Muscle of leg (tissue), 3 donors: ENCODE measurements at regions not wholly inside any gene's neighbourhood (a gene's known extent, or its start where the extent isn't known, plus 50 kb on each side); places are given as distances from the start of the nearest gene placed in this dataset.

Experiments used
- DNase-seq: peaks from one replicate; pipeline ENCODE4 v3.0.0; 2013
- H3K27ac ChIP-seq: one replicate; pipeline ENCODE4 v1.5.1; 2013; ENCODE audit warnings: mild to moderate bottlenecking, low read length, control low read depth
- H3K27me3 ChIP-seq: one replicate; pipeline ENCODE4 v1.6.1; 2013; ENCODE audit warnings: low read length; ENCODE audit not compliant: control insufficient read depth, insufficient read depth
- H3K36me3 ChIP-seq: one replicate; pipeline ENCODE4 v1.6.1; 2013; ENCODE audit warnings: low read length; ENCODE audit not compliant: control insufficient read depth, insufficient read depth
- H3K4me1 ChIP-seq: one replicate; pipeline ENCODE4 v1.6.1; 2013; ENCODE audit warnings: low read length; ENCODE audit not compliant: control insufficient read depth, insufficient read depth
- H3K4me3 ChIP-seq: one replicate; pipeline ENCODE4 v1.5.1; 2013; ENCODE audit warnings: low read length, control low read depth
- H3K9me3 ChIP-seq: replicated peaks from 2 replicates; pipeline ENCODE4 v1.6.1; 2013; ENCODE audit warnings: low read depth, low read length; ENCODE audit not compliant: control insufficient read depth
- WGBS: methylation state at CpG from one replicate; pipeline ENCODE4 v1.1.5; 2013; ENCODE audit warnings: missing lambda C conversion rate; ENCODE audit not compliant: insufficient coverage; 5-methylcytosine and 5-hydroxymethylcytosine counted together

DNA sequence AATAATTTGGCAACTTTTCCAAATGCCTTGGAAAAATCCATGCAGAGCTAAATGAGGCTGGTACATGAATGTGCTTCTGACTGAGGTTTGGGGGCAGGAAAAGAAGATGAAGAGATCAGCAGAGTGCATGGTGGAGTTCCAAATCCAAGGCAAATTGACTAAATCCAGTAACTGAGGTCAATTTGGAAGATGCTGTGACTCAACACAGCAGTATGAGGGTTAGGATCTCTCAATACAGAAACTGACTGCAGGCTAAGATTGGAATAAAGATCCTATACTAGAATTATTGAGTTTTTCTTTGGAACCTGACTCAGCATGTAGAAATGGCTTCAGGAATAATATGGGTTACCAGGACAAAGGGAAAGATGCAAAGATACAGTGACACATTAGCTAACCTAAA lies 99.3 kb upstream of the FAT3 start:
- Histone ChIP-seq H3K4me1 (no peaks in the 10 kb centered on the region), H3K27me3 (no peaks in the 10 kb centered on the region)
- no peak for DNase-seq

GRCh38 chr11:92123540-92123939 lies 101.1 kb upstream of the FAT3 start:
- DNase-seq = no peak
- WGBS = 33% methylated on average over 1 of the region's 1 CpG

More for the DNA sequence above, 99.3 kb upstream of the FAT3 start:
- Histone ChIP-seq H3K9me3 (no peaks in the 10 kb centered on the region), H3K4me3 (no peak overlapping the region), H3K27ac (no peak overlapping the region), H3K36me3 (no peaks in the 10 kb centered on the region)

DNA sequence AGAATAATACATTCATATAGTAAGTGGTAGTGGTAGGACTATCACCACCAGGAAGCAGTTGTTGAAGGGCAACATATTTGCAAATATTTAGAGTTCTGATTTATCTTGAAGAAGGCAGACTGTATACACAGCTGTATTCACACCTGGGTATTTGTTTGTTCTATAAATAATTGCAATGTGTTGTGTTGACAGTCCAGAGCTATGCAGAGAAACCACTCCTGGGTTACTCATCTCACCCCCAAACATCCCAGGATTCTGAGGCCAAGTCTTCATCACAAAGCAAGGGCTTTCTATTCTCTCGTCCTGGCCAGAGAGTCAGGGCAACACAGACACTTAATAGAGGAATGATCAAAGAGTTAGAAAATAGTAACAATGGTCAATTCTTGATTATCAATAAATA lies 102.1 kb upstream of the FAT3 start:
- DNase-seq = no peak
- Histone ChIP-seq H3K4me3 (no peak overlapping the region), H3K36me3 (no peaks in the 10 kb centered on the region), H3K27me3 (no peaks in the 10 kb centered on the region), H3K27ac (no peak overlapping the region), H3K9me3 (no peaks in the 10 kb centered on the region), H3K4me1 (no peaks in the 10 kb centered on the region)
- WGBS = no CpG with 5 or more reads among the region's 1 CpG

More at GRCh38 chr11:92123540-92123939, 101.1 kb upstream of the FAT3 start:
- Histone ChIP-seq H3K36me3 (no peaks in the 10 kb centered on the region), H3K27ac (no peak overlapping the region), H3K4me3 (no peak overlapping the region), H3K27me3 (no peaks in the 10 kb centered on the region), H3K9me3 (no peaks in the 10 kb centered on the region), H3K4me1 (no peaks in the 10 kb centered on the region)

DNA sequence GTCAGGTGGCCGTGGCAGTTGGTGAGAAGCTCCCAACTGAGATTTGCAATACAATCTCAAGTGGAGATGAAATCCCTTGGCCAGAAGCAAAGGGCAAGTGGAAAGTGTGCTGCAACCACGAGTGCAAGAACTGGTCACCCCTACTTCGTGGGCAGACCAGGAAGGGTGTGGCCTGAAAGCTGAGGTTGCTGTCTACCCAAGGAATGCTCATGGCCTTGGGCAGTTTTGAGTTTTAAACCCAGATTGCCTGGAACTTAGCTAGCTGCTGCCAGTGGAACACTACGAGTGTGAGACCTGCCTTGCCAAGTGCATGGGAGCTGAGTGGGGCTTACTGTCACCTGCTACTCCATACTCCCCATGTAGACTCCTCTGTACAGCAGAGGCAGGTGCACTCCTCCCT lies 113.3 kb upstream of the FAT3 start:
- H3K9me3 ChIP-seq = peaks cover 4% of the 10 kb centered on the region
- H3K27ac ChIP-seq = no peak overlapping the region
- no peaks in the 10 kb centered on the region for H3K4me1 ChIP-seq
- no peak overlapping the region for H3K4me3 ChIP-seq
- no peak for DNase-seq
- H3K36me3 ChIP-seq = no peaks in the 10 kb centered on the region
- 68% methylated on average over 4 of the region's 4 CpGs for WGBS
- H3K27me3 ChIP-seq = no peaks in the 10 kb centered on the region

- no peak overlapping the region for H3K27ac ChIP-seq
- H3K4me1 ChIP-seq = no peaks in the 10 kb centered on the region
- H3K4me3 ChIP-seq = no peak overlapping the region
- no peaks in the 10 kb centered on the region for H3K27me3 ChIP-seq
- WGBS = no CpG with 5 or more reads among the region's 1 CpG
- H3K36me3 ChIP-seq = no peaks in the 10 kb centered on the region
- H3K9me3 ChIP-seq = peaks cover 4% of the 10 kb centered on the region
- no peak for DNase-seq
These were observed 115.2 kb upstream of the FAT3 start for GRCh38 chr11:92109466-92109865.

DNA sequence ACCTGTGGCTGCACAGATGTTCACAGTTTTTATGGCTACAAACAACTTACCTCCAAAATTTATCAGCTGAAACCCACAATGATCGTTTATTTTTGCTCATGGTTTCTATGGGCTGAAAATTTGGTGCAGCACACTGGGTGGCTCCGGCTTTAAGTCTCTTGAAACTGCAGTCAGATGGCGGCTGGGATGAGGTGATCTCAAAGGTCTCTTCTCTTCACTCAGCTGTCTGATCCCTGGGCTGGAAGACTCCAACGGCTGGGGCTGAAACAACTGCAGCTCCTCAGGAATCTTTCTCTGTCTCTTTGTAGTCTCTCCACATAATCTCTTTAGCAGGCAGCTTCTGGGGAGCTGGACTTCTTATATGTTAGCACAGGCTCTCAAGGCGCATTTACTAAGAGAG lies 117.3 kb upstream of the FAT3 start:
- Histone ChIP-seq H3K27ac (no peak overlapping the region), H3K9me3 (no peaks in the 10 kb centered on the region), H3K27me3 (no peaks in the 10 kb centered on the region), H3K4me1 (no peaks in the 10 kb centered on the region), H3K4me3 (no peak overlapping the region), H3K36me3 (no peaks in the 10 kb centered on the region)
- WGBS = no CpG with 5 or more reads among the region's 5 CpGs
- DNase-seq = peak; percentile 7

DNA sequence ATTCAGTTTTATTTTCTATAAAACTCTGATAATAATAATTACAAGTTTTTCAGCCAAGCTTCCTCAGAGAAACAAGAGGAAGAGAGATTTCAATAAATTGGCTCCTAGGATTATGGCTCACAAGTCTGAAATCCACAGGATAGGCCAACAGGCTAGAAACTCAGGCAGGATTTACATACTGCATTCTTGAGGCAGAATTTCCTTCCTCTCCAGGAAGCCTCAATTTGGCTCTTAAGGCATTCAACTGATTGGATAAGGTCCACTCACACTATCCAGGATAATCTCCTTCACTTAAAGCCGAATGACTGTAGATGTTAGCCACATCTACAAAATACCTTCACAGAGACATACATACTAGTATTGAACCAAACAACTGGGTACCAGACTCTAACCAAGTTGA lies 120.3 kb upstream of the FAT3 start:
- no peak overlapping the region for H3K27ac ChIP-seq
- H3K27me3 ChIP-seq = no peaks in the 10 kb centered on the region
- no peaks in the 10 kb centered on the region for H3K9me3 ChIP-seq
- H3K36me3 ChIP-seq = no peaks in the 10 kb centered on the region
- no CpG with 5 or more reads among the region's 1 CpG for WGBS
- no peaks in the 10 kb centered on the region for H3K4me1 ChIP-seq
- H3K4me3 ChIP-seq = no peak overlapping the region
- DNase-seq = no peak

DNA sequence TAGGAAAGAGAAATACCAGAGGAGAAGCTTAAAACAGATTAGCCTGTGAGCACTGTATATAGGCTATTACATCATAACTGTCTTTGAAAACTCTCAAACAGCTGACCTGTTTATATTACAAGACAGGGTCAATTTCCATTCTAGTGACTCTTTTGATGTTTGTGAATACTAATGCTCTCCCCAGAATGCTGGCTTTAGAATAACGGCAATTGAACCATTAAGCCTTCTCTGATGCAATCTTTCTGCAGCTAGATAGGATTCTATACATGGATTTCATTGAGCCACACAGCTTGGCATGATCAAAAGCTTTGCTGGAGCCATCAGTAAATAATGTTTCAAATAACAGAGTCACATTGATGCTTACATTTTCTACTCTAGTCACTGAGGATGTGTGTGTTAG lies 122.7 kb upstream of the FAT3 start:
- no peaks in the 10 kb centered on the region for H3K27me3 ChIP-seq
- WGBS = no CpG with 5 or more reads among the region's 1 CpG
- no peaks in the 10 kb centered on the region for H3K4me1 ChIP-seq
- H3K27ac ChIP-seq = no peak overlapping the region
- DNase-seq = no peak
- H3K36me3 ChIP-seq = no peaks in the 10 kb centered on the region
- H3K4me3 ChIP-seq = no peak overlapping the region
- H3K9me3 ChIP-seq = no peaks in the 10 kb centered on the region

DNA sequence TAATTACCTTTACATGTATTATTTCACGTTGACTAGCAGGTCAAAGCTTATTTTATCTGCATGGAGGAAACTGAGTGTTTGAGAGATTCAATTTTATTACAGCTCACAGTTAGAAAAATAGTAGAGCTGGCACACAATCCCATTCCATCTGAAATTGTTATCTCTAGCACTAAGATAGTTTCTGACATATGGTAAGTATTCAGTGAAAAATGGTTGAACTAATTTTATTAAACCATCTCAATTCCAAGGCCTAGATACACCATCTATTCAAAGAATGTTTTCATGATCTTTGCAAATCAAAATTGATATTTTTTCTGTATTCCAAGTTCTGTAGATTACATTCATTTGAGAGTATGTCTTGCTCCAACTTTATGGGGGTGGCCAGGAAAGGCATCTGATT lies 125.4 kb upstream of the FAT3 start:
- Histone ChIP-seq H3K36me3 (no peaks in the 10 kb centered on the region), H3K9me3 (no peaks in the 10 kb centered on the region), H3K4me3 (no peak overlapping the region), H3K27me3 (no peaks in the 10 kb centered on the region), H3K27ac (no peak overlapping the region), H3K4me1 (no peaks in the 10 kb centered on the region)
- no CpG with 5 or more reads among the region's 1 CpG for WGBS
- no peak for DNase-seq

DNA sequence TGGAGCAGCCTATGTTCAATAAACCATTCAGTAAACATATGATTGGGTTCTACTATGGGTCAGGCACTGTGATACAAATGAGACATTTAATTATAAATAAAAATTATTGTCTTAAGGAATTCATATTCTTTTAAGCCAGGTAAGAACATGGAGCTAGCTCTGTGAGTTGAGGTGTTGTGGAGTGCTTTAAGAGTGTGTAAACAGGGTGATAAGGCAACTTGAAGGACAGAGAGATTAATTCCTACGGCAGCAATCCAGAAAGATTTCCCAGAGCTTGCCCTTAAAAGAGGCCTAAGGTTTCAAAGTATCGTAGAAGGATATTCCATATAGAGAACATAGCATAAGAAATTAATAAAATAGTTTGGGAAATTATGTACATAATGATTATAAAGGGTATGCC lies 126.4 kb upstream of the FAT3 start:
- DNase-seq = no peak
- Histone ChIP-seq H3K4me3 (no peak overlapping the region), H3K36me3 (no peaks in the 10 kb centered on the region), H3K27me3 (no peaks in the 10 kb centered on the region), H3K9me3 (no peaks in the 10 kb centered on the region), H3K4me1 (no peaks in the 10 kb centered on the region), H3K27ac (no peak overlapping the region)
- WGBS = no CpG with 5 or more reads among the region's 2 CpGs

GRCh38 chr11:92087725-92088537 lies 136.7 kb upstream of the FAT3 start:
- no peak for DNase-seq
- Histone ChIP-seq H3K9me3 (no peaks in the 10 kb centered on the region), H3K27me3 (no peaks in the 10 kb centered on the region), H3K27ac (no peak overlapping the region), H3K36me3 (no peaks in the 10 kb centered on the region), H3K4me1 (no peaks in the 10 kb centered on the region), H3K4me3 (no peak overlapping the region)
- WGBS = 62% methylated on average over 3 of the region's 5 CpGs
